A549 (cell line): ENCODE measurements at regions not wholly inside any gene's neighbourhood (a gene's known extent, or its start where the extent isn't known, plus 50 kb on each side); places are given as distances from the start of the nearest gene placed in this dataset.

Source experiments
- ATAC-seq, 2 experiments: fragments of 200-7000 bp in 1 of 2; fragments of >200 bp in 1 of 2; cut with Nextera tagmentation in 1 of 2; cut with Tn5 transposase in 1 of 2; 3 replicates each; pipeline versions ENCODE4 v1.8.0 to v1.9.1; 2018 to 2020; ENCODE audit warnings: mild to moderate bottlenecking in 1 of 2, moderate library complexity in 1 of 2
- CTCF ChIA-PET: fragments of 300-600 bp; sonication (Branson Sonifier 250); formaldehyde crosslinking; extraction: SDS; loops from one replicate; lab custom pipeline; 2021; ENCODE audit warnings: antibody characterized with exemption, inconsistent platforms; lab: Yijun Ruan, JAX
- POLR2A ChIA-PET: fragments of 350-600 bp; formaldehyde crosslinking; extraction: SDS; loops from one replicate; lab custom pipeline; 2021; ENCODE audit warnings: antibody characterized with exemption, inconsistent platforms; lab: Yijun Ruan, JAX
- DNase-seq, 2 experiments: peaks; one replicate each; pipeline versions ENCODE4 v3.0.0 to v3.0.0-alpha.2; 2011 to 2016; ENCODE audit warnings: low read depth in 1 of 2, low spot score in 1 of 2
- FAIRE-seq: peaks from 2 replicates; lab custom pipeline; 2011; peaks lifted over from hg19 to GRCh38; lab: Jason Lieb, UNC
- H3K27ac ChIP-seq, 2 experiments: fragments of >200 bp; sonication (Bioruptor Twin); formaldehyde crosslinking; 3 replicates each; pipeline ENCODE4 v1.5.1; 2016 to 2017
- H3K4me1 ChIP-seq: fragments of >200 bp; sonication (Bioruptor Twin); formaldehyde crosslinking; 3 replicates; pipeline ENCODE4 v1.6.1; 2016
- H3K4me2 ChIP-seq: fragments of >200 bp; sonication (Bioruptor Twin); formaldehyde crosslinking; 3 replicates; pipeline ENCODE4 v1.6.1; 2016
- H3K4me3 ChIP-seq: fragments of >200 bp; sonication (Bioruptor Twin); formaldehyde crosslinking; 3 replicates; pipeline ENCODE4 v1.5.1; 2016
- H3K9me3 ChIP-seq: fragments of >200 bp; sonication (Bioruptor Twin); formaldehyde crosslinking; 3 replicates; pipeline ENCODE4 v1.6.1; 2016
- ATOH8 ChIP-seq: fragments of 250-450 bp; sonication (Bioruptor Pico); IDR thresholded peaks from 2 replicates; pipeline ENCODE4 v1.5.0; 2020; ENCODE audit warnings: low read depth, mild to moderate bottlenecking, moderate library complexity
- BHLHE40 ChIP-seq: IDR thresholded peaks from 2 replicates; pipeline ENCODE4 v1.6.1; 2012; ENCODE audit warnings: low read depth, low read length, inconsistent platforms
- CHD4 ChIP-seq: fragments of 200-600 bp; sonication (generic); IDR thresholded peaks from 2 replicates; pipeline ENCODE4 v1.6.1; 2016; ENCODE audit warnings: antibody characterized with exemption, mild to moderate bottlenecking, borderline replicate concordance
- CTCF ChIP-seq: fragments of >200 bp; sonication (Bioruptor Twin); formaldehyde crosslinking; IDR thresholded peaks from 3 replicates; pipeline ENCODE4 v1.5.1; 2016
- EHF ChIP-seq: fragments of 250-450 bp; sonication (Bioruptor Pico); IDR thresholded peaks from 2 replicates; pipeline ENCODE4 v1.5.0; 2020; ENCODE audit warnings: mild to moderate bottlenecking
- EP300 ChIP-seq, 2 experiments: fragments of >200 bp; sonication (Bioruptor Twin); formaldehyde crosslinking; IDR thresholded peaks; 2 replicates in 1 of 2; 3 replicates in 1 of 2; pipeline ENCODE4 v1.6.1; 2016 to 2017
- FOSB ChIP-seq: fragments of 250-450 bp; sonication (Bioruptor Pico); IDR thresholded peaks from 2 replicates; pipeline ENCODE4 v1.5.0; 2020; ENCODE audit warnings: mild to moderate bottlenecking, moderate library complexity
- FOXS1 ChIP-seq: fragments of 250-450 bp; sonication (Bioruptor Pico); IDR thresholded peaks from 2 replicates; pipeline ENCODE4 v1.5.0; 2020; ENCODE audit warnings: mild to moderate bottlenecking, moderate library complexity
- GATA3 ChIP-seq: IDR thresholded peaks from 2 replicates; pipeline ENCODE4 v1.6.1; 2012; ENCODE audit warnings: borderline replicate concordance
- HES2 ChIP-seq: fragments of >200 bp; sonication (Bioruptor Twin); formaldehyde crosslinking; IDR thresholded peaks from 2 replicates; pipeline ENCODE4 v1.6.1; 2016
- JUNB ChIP-seq: fragments of >200 bp; sonication (Bioruptor Twin); formaldehyde crosslinking; IDR thresholded peaks from 2 replicates; pipeline ENCODE4 v1.6.1; 2016
- KDM5A ChIP-seq: fragments of 200-600 bp; sonication (generic); IDR thresholded peaks from 2 replicates; pipeline ENCODE4 v1.6.1; 2016; ENCODE audit warnings: antibody characterized with exemption, mild to moderate bottlenecking
- NFE2L2 ChIP-seq: fragments of 150-350 bp; conservative IDR thresholded peaks from 2 replicates; pipeline ENCODE4 v1.6.1; 2014; ENCODE audit warnings: low read length
- NR3C1 ChIP-seq: fragments of >200 bp; sonication (Bioruptor Twin); formaldehyde crosslinking; IDR thresholded peaks from 3 replicates; pipeline ENCODE4 v1.6.1; 2017
- PBX3 ChIP-seq: IDR thresholded peaks from 2 replicates; pipeline ENCODE4 v1.6.1; 2012
- POLR2AphosphoS2 ChIP-seq: conservative IDR thresholded peaks from 2 replicates; pipeline ENCODE4 v1.6.1; 2012; ENCODE audit warnings: low read length, improper control_type of control experiment, inconsistent platforms
- REST ChIP-seq: fragments of 200-600 bp; sonication (generic); IDR thresholded peaks from 2 replicates; pipeline ENCODE4 v1.6.1; 2016; ENCODE audit warnings: antibody characterized with exemption, mild to moderate bottlenecking, moderate library complexity
- RFX5 ChIP-seq: fragments of 450-650 bp; IDR thresholded peaks from 2 replicates; pipeline ENCODE4 v1.7.1; 2014; ENCODE audit warnings: antibody characterized with exemption, mild to moderate bottlenecking, moderate library complexity
- RNF2 ChIP-seq: fragments of 200-600 bp; sonication (generic); IDR thresholded peaks from 2 replicates; pipeline ENCODE4 v1.6.1; 2016; ENCODE audit warnings: low read depth, mild to moderate bottlenecking, antibody characterized with exemption, moderate library complexity, borderline replicate concordance
- ZFP36 ChIP-seq: fragments of 450-650 bp; IDR thresholded peaks from 2 replicates; pipeline ENCODE4 v1.6.1; 2014; ENCODE audit warnings: borderline replicate concordance; ENCODE audit not compliant: partially characterized antibody
- ZSCAN20 ChIP-seq: fragments of 250-450 bp; sonication (Bioruptor Pico); IDR thresholded peaks from 2 replicates; pipeline ENCODE4 v1.8.0; 2022; ENCODE audit warnings: mild to moderate bottlenecking, moderate library complexity
- WGBS: methylation state at CpG from one replicate; pipeline ENCODE4 v1.1.6; 2017; ENCODE audit errors: missing lambda C conversion rate; 5-methylcytosine and 5-hydroxymethylcytosine counted together

- DNase-seq: no peak
- no peak overlapping the region for H3K4me2 ChIP-seq
- ATAC-seq: no peak
- H3K27ac ChIP-seq: no peak overlapping the region
- CTCF ChIA-PET: no interaction called here
- H3K9me3 ChIP-seq: no peaks in the 10 kb centered on the region
- 0% methylated on average over 3 of the region's 3 CpGs for WGBS
- FAIRE-seq: no peak
- POLR2A ChIA-PET: no interaction called here
- H3K4me1 ChIP-seq: no peaks in the 10 kb centered on the region
- no peak for TF ChIP-seq PBX3
- TF ChIP-seq NFE2L2: no peak
- no peak for TF ChIP-seq BHLHE40
- no peak for TF ChIP-seq FOSB
- no peak for TF ChIP-seq CTCF
- TF ChIP-seq CHD4: no peak
- no peak for TF ChIP-seq EP300 (IDR thresholded peaks at IDR 0.05)
- TF ChIP-seq ATOH8 (CRISPR knock-in tag): no peak
- TF ChIP-seq KDM5A: no peak
- no peak for TF ChIP-seq ZSCAN20 (CRISPR knock-in tag)
- no peak for TF ChIP-seq REST
- TF ChIP-seq GATA3: no peak
- no peak for TF ChIP-seq RNF2
- H3K4me3 ChIP-seq: no peak overlapping the region
These were observed 65.2 kb upstream of the ST6GALNAC5 start for GRCh38 chr1:76802094-76802493.

GRCh38 chr1:76807543-76808260 is 59.6 kb upstream of the ST6GALNAC5 start:
- Histone ChIP-seq H3K27ac (no peak overlapping the region), H3K4me3 (no peak overlapping the region), H3K4me2 (no peak overlapping the region), H3K9me3 (no peaks in the 10 kb centered on the region), H3K4me1 (no peaks in the 10 kb centered on the region)
- ChIA-PET CTCF (no interaction called here), POLR2A (no interaction called here)
- WGBS: 16% methylated on average over 4 of the region's 4 CpGs
- TF ChIP-seq HES2 (no peak), EHF (CRISPR knock-in tag) (no peak), ZFP36 (no peak), POLR2AphosphoS2 (no peak), GATA3 (no peak), FOXS1 (CRISPR knock-in tag) (no peak), ATOH8 (CRISPR knock-in tag) (no peak), NR3C1 (no peak), EP300 (IDR thresholded peaks at IDR 0.05) (no peak), JUNB (no peak), RNF2 (no peak), RFX5 (no peak)
- DNase-seq: no peak
- no peak for FAIRE-seq
- ATAC-seq: no peak
